Esophagus squamous epithelium (tissue), 5 donors: ENCODE measurements at regions not wholly inside any gene's neighbourhood (a gene's known extent, or its start where the extent isn't known, plus 50 kb on each side); places are given as distances from the start of the nearest gene placed in this dataset.
"Not testable (repeated sequence)": the region's sequence is repeated elsewhere in the genome, so short reads cannot be mapped to it uniquely, and the experiment has no call there.

Experiments used
- DNase-seq: peaks from one replicate; lab custom pipeline; 2025; lab: John Stamatoyannopoulos, UW
- H3K27ac ChIP-seq, 4 donors: fragments of 200-600 bp; sonication (generic); one replicate each; pipeline ENCODE4 v1.5.1; 2016 to 2019; ENCODE audit warnings: mild to moderate bottlenecking in 1 of 4
- H3K27me3 ChIP-seq, 4 donors: fragments of 200-600 bp; sonication (generic); 1 replicate in 3 of 4; 2 replicates in 1 of 4; pipeline versions ENCODE4 v1.5.1 to v1.6.0; 2017 to 2021; ENCODE audit warnings: antibody characterized with exemption in 1 of 4
- H3K36me3 ChIP-seq, 3 donors: fragments of 200-600 bp; sonication (generic); one replicate each; pipeline ENCODE4 v1.5.1; 2016 to 2019
- H3K4me1 ChIP-seq, 3 donors: fragments of 200-600 bp; sonication (generic); one replicate each; pipeline ENCODE4 v1.5.1; 2017 to 2019
- H3K4me3 ChIP-seq, 4 donors: fragments of 200-600 bp; sonication (generic); 1 replicate in 3 of 4; 2 replicates in 1 of 4; pipeline ENCODE4 v1.5.1; 2016 to 2019; ENCODE audit warnings: mild to moderate bottlenecking in 2 of 4, moderate library complexity in 1 of 4
- H3K9me3 ChIP-seq, 3 donors: fragments of 200-600 bp; sonication (generic); one replicate each; pipeline ENCODE4 v1.5.1; 2016 to 2019
- CTCF ChIP-seq, 6 experiments: fragments of 450-650 bp in 4 of 6; fragments of 200-600 bp in 2 of 6; sonication (generic) in 2 of 6; IDR thresholded peaks; one replicate each; pipeline ENCODE4 v1.5.1; 2016 to 2019; ENCODE audit warnings: antibody characterized with exemption in 6 of 6, mild to moderate bottlenecking in 4 of 6, moderate library complexity in 4 of 6
- POLR2A ChIP-seq, 4 donors: fragments of 450-650 bp; IDR thresholded peaks; one replicate each; pipeline ENCODE4 v1.6.1; 2017; ENCODE audit warnings: antibody characterized with exemption in 4 of 4, mild to moderate bottlenecking in 4 of 4, moderate library complexity in 3 of 4
- WGBS, 2 donors: methylation state at CpG; one replicate each; pipeline ENCODE4 v1.1.5; 2018; 5-methylcytosine and 5-hydroxymethylcytosine counted together
- intact Hi-C: fragments of 100-400 bp; cut with DNase I; formaldehyde crosslinking; loops from one replicate; pipeline ENCODE4 v1.15.0; 2022
- donor health status: DM: yes; HTN: yes; CAD: no.

- no peak for DNase-seq
- Histone ChIP-seq H3K9me3 (peaks cover 0 to 13% (median 0%) of the 10 kb centered on the region in 3 donors), H3K27ac (no peak overlapping the region), H3K4me1 (no peaks in the 10 kb centered on the region), H3K27me3 (no peaks in the 10 kb centered on the region), H3K4me3 (no peak overlapping the region), H3K36me3 (no peaks in the 10 kb centered on the region)
- intact Hi-C loops, result no loop called here
- 81 to 82% methylated on average over 7 of the region's 7 CpGs for WGBS, 2 donors
- TF ChIP-seq CTCF (IDR thresholded peaks at IDR 0.05) (no peak), POLR2A (IDR thresholded peaks at IDR 0.05) (no peak)
Observed at GRCh38 chr2:126050991-126051736, 604.8 kb upstream of the GYPC start.

GRCh38 chr2:126051737-126052240 is 604.2 kb upstream of the GYPC start:
- DNase-seq, intact Hi-C loops: not testable (repeated sequence)
- 85 to 90% methylated on average over 6 of the region's 6 CpGs for WGBS, 2 donors

GRCh38 chr2:126059379-126059778 is 596.6 kb upstream of the GYPC start:
- intact Hi-C loops, result no loop called here
- no peak overlapping the region for H3K4me3 ChIP-seq
- H3K4me1 ChIP-seq, result no peaks in the 10 kb centered on the region
- WGBS, 2 donors, result 52 to 53% methylated on average over 1 to 2 of the region's 2 CpGs
- TF ChIP-seq POLR2A (IDR thresholded peaks at IDR 0.05), result no peak
- no peak for TF ChIP-seq CTCF (IDR thresholded peaks at IDR 0.05)
- no peaks in the 10 kb centered on the region for H3K36me3 ChIP-seq
- no peaks in the 10 kb centered on the region for H3K27me3 ChIP-seq
- no peak overlapping the region for H3K27ac ChIP-seq
- DNase-seq, result no peak
- H3K9me3 ChIP-seq, result peaks cover 0 to 5% (median 4%) of the 10 kb centered on the region in 3 donors

More at GRCh38 chr2:126051737-126052240, 604.2 kb upstream of the GYPC start:
- not testable (repeated sequence) for H3K27me3 ChIP-seq, H3K27ac ChIP-seq, H3K36me3 ChIP-seq, H3K4me1 ChIP-seq, H3K4me3 ChIP-seq
- H3K9me3 ChIP-seq, result peaks cover 0 to 13% (median 0%) of the 10 kb centered on the region in 3 donors

GRCh38 chr2:126085011-126085795 is 570.8 kb upstream of the GYPC start:
- Histone ChIP-seq H3K27ac (no peak overlapping the region), H3K36me3 (no peaks in the 10 kb centered on the region), H3K9me3 (no peaks in the 10 kb centered on the region), H3K4me3 (no peak overlapping the region), H3K4me1 (no peaks in the 10 kb centered on the region), H3K27me3 (no peaks in the 10 kb centered on the region)
- intact Hi-C loops, result no loop called here
- no peak for DNase-seq
- TF ChIP-seq CTCF (IDR thresholded peaks at IDR 0.05) (no peak), POLR2A (IDR thresholded peaks at IDR 0.05) (no peak)
- 40 to 55% methylated on average over 3 of the region's 3 CpGs for WGBS, 2 donors

GRCh38 chr2:126100962-126101361 is 555.0 kb upstream of the GYPC start:
- WGBS, 2 donors, result 42 to 44% methylated on average over 1 of the region's 1 CpG
- no peak overlapping the region for H3K4me3 ChIP-seq
- no peak for TF ChIP-seq CTCF (IDR thresholded peaks at IDR 0.05)
- no peak for TF ChIP-seq POLR2A (IDR thresholded peaks at IDR 0.05)
- H3K27ac ChIP-seq, result no peak overlapping the region
- no peak for DNase-seq
- no peaks in the 10 kb centered on the region for H3K9me3 ChIP-seq
- H3K36me3 ChIP-seq, result no peaks in the 10 kb centered on the region
- intact Hi-C loops, result no loop called here
- no peaks in the 10 kb centered on the region for H3K4me1 ChIP-seq
- no peaks in the 10 kb centered on the region for H3K27me3 ChIP-seq
